T follicular helper cell (primary cell): ENCODE measurements at regions not wholly inside any gene's neighbourhood (a gene's known extent, or its start where the extent isn't known, plus 50 kb on each side); places are given as distances from the start of the nearest gene placed in this dataset.
"Not testable (repeated sequence)": the region's sequence is repeated elsewhere in the genome, so short reads cannot be mapped to it uniquely, and the experiment has no call there.

Source experiments
- DNase-seq: peaks from one replicate; pipeline ENCODE4 v3.0.0-alpha.2; 2020; ENCODE audit warnings: low read depth

DNA sequence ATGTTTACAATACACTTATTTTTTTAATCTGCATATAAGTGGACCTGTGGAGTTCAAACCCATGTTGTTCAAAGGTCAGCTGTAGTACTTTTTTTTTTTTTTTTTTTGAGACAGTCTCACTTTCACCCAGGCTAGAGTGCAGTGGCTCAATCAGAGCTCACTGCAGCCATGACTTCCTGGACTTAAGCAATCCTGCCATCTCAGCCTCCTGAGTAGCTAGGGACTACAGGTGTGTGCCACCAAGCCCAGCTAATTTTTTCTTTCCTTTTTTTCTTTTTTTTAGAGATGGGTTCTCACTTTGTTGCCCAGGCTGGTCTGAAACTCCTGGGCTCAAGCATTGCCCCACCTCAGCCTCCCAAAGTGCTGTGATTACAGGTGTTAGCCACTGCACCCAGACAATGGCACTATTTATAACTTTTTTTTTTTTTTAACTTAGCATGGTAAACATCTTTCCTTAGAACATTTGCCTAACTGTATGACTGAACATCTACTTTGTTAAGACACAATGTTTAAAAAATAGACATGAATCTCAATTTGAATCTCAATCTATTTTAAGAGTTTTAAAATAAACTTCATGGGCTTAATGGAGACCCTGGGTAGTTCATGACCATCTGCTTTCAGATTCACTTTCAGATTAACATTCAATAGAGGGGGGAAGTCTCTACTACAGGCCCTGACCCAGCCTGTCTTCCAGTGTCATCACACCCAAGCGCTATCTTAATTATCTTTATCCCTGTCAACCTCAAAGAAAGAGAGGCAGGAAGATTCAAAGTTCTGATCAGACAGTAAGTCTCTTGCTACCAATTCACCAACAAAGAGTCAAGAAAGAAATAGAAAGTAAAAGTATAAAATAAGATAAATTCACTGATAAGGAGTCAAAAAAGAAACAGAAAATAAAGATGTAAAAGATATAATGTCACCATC lies 97.7 kb upstream of the DOCK9 start:
- no peak for DNase-seq

DNA sequence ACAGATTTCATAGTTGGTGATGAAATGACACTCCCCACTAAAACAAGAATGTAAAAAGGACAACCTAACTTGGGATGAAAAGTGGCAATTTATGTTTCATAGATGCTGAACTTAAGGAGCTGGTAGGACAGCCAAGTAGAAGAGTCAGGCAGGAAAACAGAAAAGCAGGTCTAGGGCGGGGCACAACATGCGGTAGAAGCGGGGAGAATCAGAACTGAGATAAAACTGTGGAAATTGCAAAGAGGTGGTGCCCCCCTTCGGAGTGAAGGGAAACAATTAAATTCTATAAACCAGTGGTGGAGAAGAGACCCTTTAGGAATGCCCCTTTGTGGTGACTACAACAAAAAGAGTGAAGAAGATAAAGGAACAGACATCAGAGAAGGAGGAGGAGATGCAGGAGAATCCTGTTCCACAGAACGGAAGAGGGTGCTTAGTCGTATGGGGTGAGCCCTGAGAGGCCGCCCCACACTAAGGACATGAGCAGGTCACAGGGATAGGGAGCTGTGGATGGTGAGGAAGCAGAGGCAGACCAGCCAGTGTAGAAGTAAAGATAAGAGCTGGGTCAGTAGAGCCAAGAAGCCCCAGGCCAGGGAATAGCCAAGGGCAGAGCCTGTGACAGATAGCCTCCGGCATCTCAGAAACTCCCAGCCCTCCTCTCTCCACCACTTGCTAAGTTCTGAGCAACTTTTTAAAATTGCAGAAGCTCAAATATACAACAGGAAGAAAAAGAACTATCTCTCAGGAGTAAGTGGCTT lies 100.3 kb upstream of the DOCK9 start:
- no peak for DNase-seq

DNA sequence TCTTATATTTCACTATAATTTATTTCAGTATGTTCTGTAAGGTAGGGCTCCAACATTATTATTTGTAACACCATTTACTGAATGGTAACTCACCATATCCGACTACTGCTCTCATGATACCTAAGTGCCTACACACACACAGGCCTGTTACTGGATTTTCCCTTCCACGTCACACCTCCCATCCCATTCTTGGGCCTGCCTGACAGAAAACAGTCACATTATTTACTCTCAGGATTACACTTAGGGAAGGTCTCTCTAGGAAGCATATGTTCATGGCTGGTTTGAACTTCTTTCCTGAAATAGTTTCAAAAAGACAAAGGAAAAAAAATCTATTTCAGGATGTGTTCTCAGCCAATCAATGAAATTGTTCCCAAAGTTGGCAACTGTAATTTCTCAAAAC lies 102.3 kb upstream of the DOCK9 start:
- no peak for DNase-seq

DNA sequence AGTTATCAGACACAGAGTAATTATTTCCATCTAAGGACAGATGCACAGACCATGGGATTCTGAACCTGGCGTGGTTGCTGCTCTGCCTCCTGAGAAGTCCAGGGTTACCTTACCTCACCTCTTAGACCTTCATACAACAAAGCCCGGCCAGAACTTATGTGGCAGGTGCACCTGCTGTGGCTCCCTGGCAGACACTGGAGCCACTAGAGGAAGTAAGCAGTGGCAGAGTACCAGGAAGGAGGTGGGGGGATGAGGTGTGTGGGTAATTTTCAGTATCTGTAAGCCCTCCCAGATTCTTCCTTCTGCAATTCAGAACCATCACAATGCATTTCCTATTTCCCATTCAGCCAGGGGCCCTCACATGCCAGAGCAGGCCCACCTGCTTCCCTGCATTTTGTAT lies 106.1 kb upstream of the DOCK9 start:
- DNase-seq = no peak

DNA sequence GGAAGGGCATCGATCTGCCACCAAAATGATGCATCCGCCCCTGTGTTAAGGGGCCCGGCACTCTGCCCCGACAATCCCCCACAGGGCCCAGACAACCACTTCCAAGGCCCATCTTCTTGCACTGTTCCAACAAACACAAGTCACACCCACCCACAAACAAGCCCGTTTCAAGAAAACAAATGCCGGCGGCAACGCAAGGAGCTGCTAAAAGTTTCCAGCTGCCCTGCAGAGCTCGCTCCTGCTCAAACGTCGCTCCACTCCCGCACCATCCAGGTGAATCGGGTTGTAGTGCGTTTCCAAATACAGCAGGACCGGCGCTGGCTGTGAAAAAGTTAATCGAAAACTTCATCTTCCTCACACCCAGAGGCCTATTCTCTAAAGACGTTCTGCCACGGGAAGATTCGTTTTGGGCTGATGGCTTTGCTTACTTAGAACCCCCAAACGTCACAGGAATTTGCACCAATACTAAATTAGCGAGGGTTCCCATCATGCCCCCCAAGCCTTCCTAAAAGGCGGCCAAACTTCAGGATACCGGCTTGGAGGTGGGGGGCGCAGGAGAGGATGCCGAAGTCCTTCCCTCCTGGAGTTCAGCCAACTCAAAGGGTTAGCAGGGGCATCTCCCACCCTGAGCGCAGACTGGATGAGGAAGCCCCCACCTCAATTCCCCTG lies 107.4 kb upstream of the DOCK9 start:
- peak; percentile 28 for DNase-seq

DNA sequence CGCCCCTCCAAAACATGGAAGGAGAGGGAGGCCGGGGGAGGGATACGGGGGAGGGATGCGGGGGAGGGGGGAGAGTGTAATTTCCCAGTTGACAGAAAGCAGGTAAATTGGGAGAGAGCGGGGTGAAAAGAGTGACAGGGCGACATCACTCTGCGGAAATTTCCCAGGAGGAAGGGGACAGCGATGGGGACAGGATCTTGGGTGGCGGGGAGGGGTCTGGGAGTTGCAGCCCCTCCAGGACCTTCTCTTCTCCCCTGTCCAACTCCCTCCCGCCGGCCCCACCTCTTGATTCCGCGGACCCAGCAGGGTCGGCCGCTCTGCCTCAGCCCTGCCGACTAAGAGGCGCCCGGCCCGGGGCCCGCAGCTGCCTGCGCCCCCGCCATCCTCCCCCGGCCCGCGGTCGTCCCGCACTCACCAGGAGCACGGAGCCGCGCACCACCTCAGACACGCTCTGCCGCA lies 108.0 kb upstream of the DOCK9 start:
- DNase-seq = no peak

DNA sequence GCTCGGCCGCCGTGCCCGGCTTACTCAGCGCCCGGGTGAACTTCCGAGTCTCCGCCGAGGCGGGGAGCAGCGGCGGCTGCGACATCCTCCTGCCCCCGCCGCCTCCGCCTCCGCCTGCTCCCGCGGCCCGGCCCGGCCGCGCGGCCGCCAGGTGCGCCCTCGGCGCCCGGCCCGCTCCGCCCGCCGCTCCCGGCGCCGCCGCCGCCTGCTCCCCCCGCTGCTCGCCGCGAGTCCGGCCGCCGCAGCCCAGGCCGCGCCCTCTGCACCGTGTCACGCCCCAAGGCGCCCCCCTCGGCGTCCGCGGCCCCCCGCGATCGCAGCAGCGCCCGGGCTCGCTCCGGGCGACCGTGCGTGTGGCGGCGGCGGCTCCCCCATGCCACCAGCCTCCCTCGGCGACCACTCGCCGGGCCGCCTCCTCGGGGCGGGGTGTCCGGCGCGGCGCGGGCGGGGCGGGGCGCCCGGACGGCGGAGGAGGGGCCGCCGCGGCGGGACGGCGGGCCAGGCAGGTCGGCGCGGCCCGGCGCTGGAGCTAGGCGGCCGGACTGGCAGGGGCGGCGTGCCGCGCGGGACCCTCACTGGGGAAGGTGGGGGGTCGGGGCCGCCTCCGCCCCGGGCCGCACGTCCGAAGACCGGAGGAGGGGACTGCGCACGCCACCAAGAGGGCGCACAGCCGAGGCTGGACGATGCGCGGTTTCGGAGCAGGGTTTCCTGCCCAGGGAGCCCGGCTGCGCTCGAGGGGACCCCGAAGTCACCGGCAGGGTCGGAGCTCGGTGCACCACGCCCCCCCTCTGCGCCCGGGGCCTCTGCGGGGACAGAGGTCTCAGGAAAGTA lies 108.6 kb upstream of the DOCK9 start:
- DNase-seq = peak; percentile 57

DNA sequence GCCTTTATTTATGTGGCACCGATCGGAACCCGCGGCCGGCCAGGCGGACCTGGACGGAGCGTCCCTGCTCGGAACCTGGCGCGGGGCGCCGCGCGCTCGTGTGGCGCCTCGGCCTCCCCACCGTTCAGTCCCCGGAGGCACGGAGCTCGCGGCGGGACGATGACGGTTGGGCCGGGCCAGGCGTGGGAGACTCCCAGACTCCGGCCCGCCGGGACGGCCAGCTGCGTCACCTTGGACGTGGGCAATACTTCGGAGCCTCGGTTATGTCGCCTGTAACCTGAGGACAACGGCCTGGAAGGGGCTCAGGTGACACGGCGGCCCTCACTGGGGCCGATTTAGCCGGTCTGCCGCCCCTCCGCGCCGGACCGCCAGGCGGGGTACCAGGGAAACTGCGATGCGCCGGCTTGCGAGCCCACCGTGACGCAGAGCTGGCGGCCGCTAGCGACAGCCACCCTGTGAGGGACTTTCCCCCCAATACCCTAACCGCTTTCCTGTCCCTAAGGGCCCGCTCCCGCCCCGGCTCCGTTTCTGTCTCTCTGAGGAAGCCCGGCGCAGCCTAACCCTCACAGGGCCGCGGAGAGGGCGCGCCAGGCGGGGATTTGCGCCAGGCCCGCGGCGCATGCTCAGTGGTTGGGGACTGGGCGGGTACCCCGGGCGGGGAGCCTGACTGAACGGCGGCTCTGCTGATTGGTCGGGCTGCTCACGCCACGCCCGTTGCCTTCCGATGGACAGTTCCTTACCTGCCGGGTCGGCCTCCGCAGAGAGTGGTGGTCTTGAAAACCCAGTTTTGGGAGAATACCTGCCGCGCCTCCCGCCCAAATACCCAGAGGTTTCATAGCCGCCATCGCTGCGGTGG lies 109.5 kb upstream of the DOCK9 start:
- peak; percentile 88 for DNase-seq

DNA sequence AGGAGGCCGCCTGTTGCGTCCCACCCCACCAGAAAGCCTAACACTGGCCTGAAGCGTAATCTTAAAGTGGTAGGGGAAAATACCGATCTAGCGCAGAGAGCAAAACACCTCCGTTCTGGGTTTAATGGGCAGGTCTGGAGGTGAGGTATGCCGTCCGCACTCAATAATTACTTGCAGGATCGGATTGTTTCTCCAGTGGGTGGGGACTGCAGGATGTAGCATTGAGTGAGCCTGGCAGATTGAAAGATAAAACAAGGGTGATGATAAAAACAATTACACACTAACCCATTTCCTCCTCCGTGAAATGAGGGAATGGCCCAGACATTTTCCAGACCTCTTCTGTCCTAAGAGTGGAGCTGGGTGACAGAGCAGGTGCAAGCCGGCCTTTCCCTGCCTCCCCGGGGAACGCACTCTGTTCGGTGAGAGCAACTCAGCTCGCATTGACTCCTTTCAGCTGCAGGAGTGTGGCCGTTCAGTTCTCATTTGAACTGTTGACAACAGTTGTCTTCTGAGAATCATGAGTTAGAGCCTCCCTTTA lies 110.2 kb upstream of the DOCK9 start:
- DNase-seq = peak; percentile 5

DNA sequence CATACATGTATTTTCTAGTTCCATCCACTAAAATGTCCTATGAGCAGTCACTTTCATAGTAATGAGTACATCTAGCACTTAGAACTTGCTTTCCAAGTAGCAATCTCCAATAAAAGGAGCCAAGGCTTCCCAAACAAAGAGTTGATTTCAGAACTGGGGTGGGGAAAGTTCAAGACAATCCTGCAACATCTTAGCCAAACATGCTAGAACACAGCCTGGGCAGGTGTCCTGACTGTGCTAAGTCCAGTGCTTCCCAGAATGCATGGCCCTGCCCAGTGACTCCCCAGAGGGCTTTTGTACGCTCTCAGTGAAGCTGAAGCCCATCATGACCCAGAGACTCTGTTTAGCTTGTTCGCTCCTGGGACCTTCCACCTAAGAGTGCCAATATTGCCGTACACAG lies 106.7 kb upstream of the UBAC2 start:
- DNase-seq = no peak

DNA sequence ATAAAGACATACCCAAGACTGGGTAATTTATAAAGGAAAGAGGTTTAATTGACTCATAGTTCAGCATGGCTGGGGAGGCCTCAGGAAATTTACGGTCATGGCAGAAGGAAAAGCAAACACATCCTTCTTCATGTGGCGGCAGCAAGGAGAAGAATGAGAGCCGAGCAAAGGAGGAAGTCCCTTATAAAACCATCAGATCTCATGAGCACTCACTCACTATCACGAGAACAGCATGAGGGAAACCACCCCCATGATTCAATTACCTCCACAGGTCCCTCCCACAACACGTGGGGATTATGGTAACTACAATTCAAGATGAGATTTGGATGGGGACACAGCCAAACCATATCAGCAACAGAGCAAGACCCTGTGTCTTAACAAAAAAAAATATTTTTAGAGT lies 98.8 kb upstream of the UBAC2 start:
- DNase-seq = not testable (repeated sequence)

DNA sequence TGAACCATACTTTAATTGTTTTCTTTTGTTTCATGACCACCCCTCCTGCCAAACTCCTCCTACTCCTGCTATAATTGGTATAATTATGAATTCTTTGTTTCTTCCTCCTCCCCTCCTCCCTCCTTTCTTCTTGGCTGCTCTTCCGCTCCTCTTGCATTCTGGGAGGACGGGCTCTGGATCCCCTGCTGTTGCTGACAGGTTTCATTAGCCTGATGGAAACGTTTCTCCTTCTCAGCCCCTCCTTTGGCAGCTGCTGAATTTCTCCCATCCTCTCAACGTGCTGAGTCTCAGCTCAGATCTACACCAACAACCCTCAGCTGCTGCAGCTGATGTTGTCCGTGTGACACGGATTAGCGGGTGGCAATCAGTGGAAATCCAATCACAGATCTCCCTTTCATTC lies 97.1 kb upstream of the UBAC2 start:
- DNase-seq = no peak

DNA sequence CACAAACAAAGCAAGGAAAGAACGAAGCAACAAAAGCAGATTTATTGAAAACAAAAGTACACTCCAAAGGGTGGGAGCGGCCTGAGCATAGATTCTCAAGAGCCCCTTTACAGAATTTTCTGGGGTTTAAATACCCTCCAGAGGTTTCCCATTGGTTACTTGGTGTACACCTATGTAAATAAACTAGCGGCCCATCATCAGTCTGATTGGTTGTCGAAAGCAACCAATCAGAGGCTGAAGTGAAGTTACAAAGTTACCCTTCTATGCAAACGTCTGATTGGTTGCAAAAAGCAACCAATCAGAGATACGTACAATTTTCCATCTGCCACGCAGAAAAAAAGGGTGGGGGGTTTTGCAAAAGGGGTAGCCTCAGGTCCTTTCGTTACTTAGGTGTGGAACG lies 96.3 kb upstream of the UBAC2 start:
- DNase-seq = no peak

DNA sequence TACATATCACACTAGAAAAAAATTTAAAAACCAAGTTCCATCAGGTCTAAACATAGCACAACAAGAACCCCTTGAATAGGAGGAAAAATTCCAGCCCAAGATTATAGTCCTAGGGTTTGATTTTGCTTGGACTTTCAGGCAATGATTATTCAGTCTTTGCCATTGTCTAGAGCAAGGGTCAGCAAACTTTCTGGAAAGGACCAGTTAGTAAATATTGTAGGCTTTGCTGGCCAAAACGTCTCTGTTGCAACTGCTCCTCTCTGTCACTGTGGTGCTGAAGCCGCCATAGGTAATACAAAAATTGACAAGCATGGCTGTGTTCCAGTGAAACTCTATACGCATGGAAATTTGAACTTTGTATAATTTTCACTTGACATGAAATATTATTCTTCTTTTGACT lies 95.5 kb upstream of the UBAC2 start:
- no peak for DNase-seq

DNA sequence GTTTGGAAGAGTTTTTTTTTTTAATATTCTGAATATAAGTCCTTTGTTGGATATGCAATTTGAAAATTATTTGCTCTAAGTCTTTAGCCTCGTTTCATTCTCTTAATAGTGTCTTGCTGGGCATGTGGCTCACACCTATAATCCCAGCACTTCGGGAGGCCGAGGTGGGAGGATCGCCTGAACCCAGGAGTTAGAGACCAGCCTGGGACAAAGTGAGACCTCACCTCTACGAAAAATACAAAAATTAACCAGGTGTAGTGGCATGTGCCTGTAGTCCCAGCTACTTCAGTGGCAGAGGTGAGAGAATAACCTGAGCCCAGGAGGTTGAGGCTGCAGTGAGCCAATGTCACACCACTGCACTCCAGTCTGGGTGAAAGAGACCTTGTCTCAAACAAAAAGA lies 87.3 kb upstream of the UBAC2 start:
- no peak for DNase-seq

DNA sequence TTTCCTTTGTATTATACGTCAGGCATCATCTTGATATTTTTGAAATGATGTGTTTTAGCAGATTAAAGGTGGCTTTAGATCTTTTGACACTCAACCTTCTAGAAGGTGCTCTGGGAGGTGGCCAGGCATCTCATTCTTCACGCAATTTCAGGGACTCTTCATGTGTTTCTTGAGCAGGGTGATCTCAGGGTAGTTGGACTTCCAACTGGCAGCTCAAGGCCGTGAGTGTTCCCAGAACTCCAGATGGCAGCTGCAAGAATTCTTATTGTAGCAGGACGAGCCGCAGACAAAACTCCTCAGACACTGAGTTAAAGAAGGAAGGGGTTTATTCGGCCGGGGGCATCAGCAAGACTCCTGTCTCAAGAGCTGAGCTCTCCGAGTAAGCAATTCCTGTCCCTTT lies 82.5 kb upstream of the UBAC2 start:
- DNase-seq = no peak

DNA sequence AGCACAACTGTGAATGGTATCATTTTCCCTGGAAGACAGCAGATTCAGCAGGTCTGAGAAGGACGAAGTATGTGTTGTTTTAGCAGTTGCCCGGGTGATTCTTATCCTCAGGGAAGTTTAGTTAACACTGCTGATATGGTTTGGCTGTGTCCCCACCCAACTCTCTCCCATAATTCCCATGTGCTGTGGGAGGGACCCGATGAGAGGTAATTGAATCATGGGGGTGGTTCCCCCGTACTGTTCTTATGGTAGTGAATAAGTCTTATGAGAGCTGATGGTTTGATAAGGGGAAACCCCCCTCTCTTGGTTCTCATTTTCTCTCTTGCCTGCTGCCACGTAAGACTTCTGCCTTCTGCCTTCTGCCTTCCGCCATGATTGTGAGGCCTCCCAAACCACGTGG lies 81.0 kb upstream of the UBAC2 start:
- DNase-seq = no peak

DNA sequence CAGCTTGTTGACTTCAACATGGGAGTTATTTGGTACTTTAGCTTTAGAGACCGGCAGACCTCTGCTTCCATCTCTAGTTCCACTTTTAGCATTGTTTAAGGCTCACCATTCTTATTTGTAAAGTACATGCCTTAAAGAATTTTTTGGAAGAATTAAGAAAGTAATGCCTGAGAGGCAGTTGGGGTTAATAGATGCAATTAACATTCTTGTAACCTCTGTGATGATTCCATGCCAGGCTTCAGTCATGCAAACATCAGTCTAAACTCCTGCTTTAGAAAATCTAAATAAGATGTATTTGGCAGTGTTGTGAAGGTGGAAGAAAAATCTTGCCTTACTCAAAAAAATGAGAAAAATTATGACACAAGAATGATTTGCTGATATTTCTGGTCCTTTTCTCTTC lies 79.9 kb upstream of the UBAC2 start:
- no peak for DNase-seq

DNA sequence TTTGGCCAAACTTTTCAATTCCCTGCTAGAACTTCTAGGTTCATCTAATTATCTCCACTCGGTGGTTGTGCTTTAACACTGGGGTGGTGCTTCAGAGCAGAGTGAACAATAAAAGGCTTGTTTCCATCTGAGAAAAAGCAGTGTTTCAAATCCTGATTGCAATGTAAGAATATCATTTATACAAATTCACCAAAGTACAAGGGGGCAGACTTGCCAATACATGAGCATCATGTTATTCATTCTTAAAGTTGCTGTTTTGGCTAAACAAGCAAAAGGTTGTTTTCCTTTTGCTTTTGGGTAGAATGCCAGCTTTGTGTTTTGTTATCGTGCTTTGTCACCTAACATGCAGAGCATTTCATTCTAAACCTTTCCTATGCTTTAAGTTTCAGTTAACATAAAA lies 78.5 kb upstream of the UBAC2 start:
- DNase-seq = no peak
